Esophagus muscularis mucosa (tissue), 4 donors: ENCODE measurements at regions not wholly inside any gene's neighbourhood (a gene's known extent, or its start where the extent isn't known, plus 50 kb on each side); places are given as distances from the start of the nearest gene placed in this dataset.

ENCODE experiments used
- EP300 ChIP-seq: sonication (generic); formaldehyde crosslinking; IDR thresholded peaks from one replicate; pipeline ENCODE4 v1.6.1; 2017; ENCODE audit warnings: antibody characterized with exemption
- POLR2A ChIP-seq: fragments of 450-650 bp; IDR thresholded peaks from one replicate; pipeline ENCODE4 v1.6.1; 2017; ENCODE audit warnings: antibody characterized with exemption, moderate library complexity, mild to moderate bottlenecking, low read depth
- POLR2AphosphoS5 ChIP-seq, 2 donors: sonication (generic); formaldehyde crosslinking; IDR thresholded peaks; one replicate each; pipeline ENCODE4 v1.6.1; 2017; ENCODE audit warnings: antibody characterized with exemption in 2 of 2
- TF ChIP-seq, protein P1 (sequence below), 3 experiments: fragments of 200-600 bp in 2 of 3; fragments of 450-650 bp in 1 of 3; sonication (generic) in 2 of 3; IDR thresholded peaks; one replicate each; pipeline ENCODE4 v1.5.1; 2017 to 2019; ENCODE audit warnings: antibody characterized with exemption in 3 of 3, mild to moderate bottlenecking in 2 of 3, moderate library complexity in 1 of 3

DNA sequence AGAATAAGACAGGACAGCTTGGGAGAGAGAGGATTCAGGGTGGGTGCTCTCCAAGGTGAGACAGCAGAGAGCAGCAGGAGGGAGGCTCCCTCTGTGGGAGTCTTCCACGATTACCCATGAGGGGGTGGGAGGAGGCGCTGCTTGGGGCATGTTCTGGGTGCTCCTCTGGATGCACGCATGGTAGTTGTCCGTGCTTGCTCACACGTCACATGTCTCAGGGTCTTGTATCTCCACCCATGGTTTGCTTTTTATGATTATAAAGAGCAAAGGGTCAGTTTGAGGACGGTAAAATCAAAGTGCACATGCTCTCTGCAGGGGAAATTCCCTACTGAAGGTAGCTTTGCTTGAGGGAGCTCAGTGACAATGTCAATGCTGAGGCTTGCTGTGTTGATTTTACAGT, 338.4 kb downstream of the THBS2 start:
- TF ChIP-seq, protein P1, sequence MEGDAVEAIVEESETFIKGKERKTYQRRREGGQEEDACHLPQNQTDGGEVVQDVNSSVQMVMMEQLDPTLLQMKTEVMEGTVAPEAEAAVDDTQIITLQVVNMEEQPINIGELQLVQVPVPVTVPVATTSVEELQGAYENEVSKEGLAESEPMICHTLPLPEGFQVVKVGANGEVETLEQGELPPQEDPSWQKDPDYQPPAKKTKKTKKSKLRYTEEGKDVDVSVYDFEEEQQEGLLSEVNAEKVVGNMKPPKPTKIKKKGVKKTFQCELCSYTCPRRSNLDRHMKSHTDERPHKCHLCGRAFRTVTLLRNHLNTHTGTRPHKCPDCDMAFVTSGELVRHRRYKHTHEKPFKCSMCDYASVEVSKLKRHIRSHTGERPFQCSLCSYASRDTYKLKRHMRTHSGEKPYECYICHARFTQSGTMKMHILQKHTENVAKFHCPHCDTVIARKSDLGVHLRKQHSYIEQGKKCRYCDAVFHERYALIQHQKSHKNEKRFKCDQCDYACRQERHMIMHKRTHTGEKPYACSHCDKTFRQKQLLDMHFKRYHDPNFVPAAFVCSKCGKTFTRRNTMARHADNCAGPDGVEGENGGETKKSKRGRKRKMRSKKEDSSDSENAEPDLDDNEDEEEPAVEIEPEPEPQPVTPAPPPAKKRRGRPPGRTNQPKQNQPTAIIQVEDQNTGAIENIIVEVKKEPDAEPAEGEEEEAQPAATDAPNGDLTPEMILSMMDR (IDR thresholded peaks at IDR 0.05) = no peak
- TF ChIP-seq POLR2A (no peak), EP300 (no peak), POLR2AphosphoS5 (IDR thresholded peaks at IDR 0.05) (no peak)
